WTC11 (cell line): ENCODE measurements at regions not wholly inside any gene's neighbourhood (a gene's known extent, or its start where the extent isn't known, plus 50 kb on each side); places are given as distances from the start of the nearest gene placed in this dataset.
A peak's percentile ranks its signal among the peaks of the same experiment; 100 is the strongest.
"Not testable (repeated sequence)": the region's sequence is repeated elsewhere in the genome, so short reads cannot be mapped to it uniquely, and the experiment has no call there.

ENCODE experiments used
- ATAC-seq: fragments of 200-7000 bp; cut with Tn5 transposase; 2 replicates; pipeline ENCODE4 v1.10.0; 2021; ENCODE audit warnings: mild to moderate bottlenecking, moderate library complexity
- CTCF ChIA-PET: fragments of 300-600 bp; sonication (Branson Sonifier 250); formaldehyde crosslinking; loops from one replicate; lab custom pipeline; 2021; ENCODE audit warnings: antibody characterized with exemption; lab: Charles Lee
- POLR2A ChIA-PET: fragments of 350-600 bp; sonication (Branson Sonifier 250); formaldehyde crosslinking; loops from one replicate; lab custom pipeline; 2021; ENCODE audit warnings: antibody characterized with exemption; lab: Charles Lee
- DNase-seq: peaks from one replicate; pipeline ENCODE4 v3.0.0; 2021; ENCODE audit warnings: low spot score
- H3K27ac Mint-ChIP-seq: 2 replicates; pipeline ENCODE4 v1.8.0; 2021; ENCODE audit warnings: mixed read lengths
- H3K27me3 Mint-ChIP-seq: 2 replicates; pipeline ENCODE4 v1.8.0; 2021; ENCODE audit warnings: low read depth, mild to moderate bottlenecking, moderate library complexity, mixed read lengths
- H3K36me3 Mint-ChIP-seq: 2 replicates; pipeline ENCODE4 v1.8.0; 2021; ENCODE audit warnings: mixed read lengths
- H3K4me1 Mint-ChIP-seq: 2 replicates; pipeline ENCODE4 v1.8.0; 2022; ENCODE audit warnings: mixed read lengths
- H3K4me3 Mint-ChIP-seq: 2 replicates; pipeline ENCODE4 v1.8.0; 2021; ENCODE audit warnings: mild to moderate bottlenecking, moderate library complexity, mixed read lengths
- H3K9me3 Mint-ChIP-seq: 2 replicates; pipeline ENCODE4 v1.8.0; 2021; ENCODE audit warnings: mixed read lengths
- CREB1 ChIP-seq: sonication (generic); formaldehyde crosslinking; IDR thresholded peaks from 2 replicates; pipeline ENCODE4 v1.8.0; 2023; ENCODE audit warnings: mild to moderate bottlenecking, missing genetic modification reagents
- CREM ChIP-seq: sonication (generic); formaldehyde crosslinking; IDR thresholded peaks from 2 replicates; pipeline ENCODE4 v1.8.1; 2022; ENCODE audit warnings: mild to moderate bottlenecking, missing genetic modification reagents, moderate library complexity
- ELF4 ChIP-seq: sonication (generic); formaldehyde crosslinking; IDR thresholded peaks from 2 replicates; pipeline ENCODE4 v1.8.1; 2022; ENCODE audit warnings: low read depth, mild to moderate bottlenecking, moderate library complexity, missing genetic modification reagents
- HMGA2 ChIP-seq: fragments of 250-450 bp; sonication (Bioruptor Pico); IDR thresholded peaks from 2 replicates; pipeline ENCODE4 v1.4.0; 2021; ENCODE audit warnings: mild to moderate bottlenecking, moderate library complexity
- IRF2 ChIP-seq: sonication (generic); formaldehyde crosslinking; IDR thresholded peaks from 2 replicates; pipeline ENCODE4 v1.8.0; 2022; ENCODE audit warnings: low read depth, missing genetic modification reagents, borderline replicate concordance
- JUN ChIP-seq: sonication (generic); formaldehyde crosslinking; IDR thresholded peaks from 2 replicates; pipeline ENCODE4 v1.8.0; 2023; ENCODE audit warnings: mild to moderate bottlenecking, missing genetic modification reagents
- NR1H2 ChIP-seq: sonication (generic); formaldehyde crosslinking; IDR thresholded peaks from 2 replicates; pipeline ENCODE4 v1.9.0; 2021; ENCODE audit warnings: mild to moderate bottlenecking, moderate library complexity, missing genetic modification reagents
- ZNF138 ChIP-seq: sonication (generic); formaldehyde crosslinking; conservative IDR thresholded peaks from 2 replicates; pipeline ENCODE4 v1.8.1; 2022; ENCODE audit warnings: mild to moderate bottlenecking, moderate library complexity, missing genetic modification reagents
- TF ChIP-seq, protein P1 (sequence below): sonication (generic); formaldehyde crosslinking; IDR thresholded peaks from 2 replicates; pipeline ENCODE4 v1.8.0; 2023; ENCODE audit warnings: missing genetic modification reagents
- TF ChIP-seq, protein P2 (sequence below): fragments of 200-600 bp; IDR thresholded peaks from 2 replicates; pipeline ENCODE4 v1.8.0; 2022; ENCODE audit warnings: antibody characterized with exemption
- TF ChIP-seq, protein P3 (sequence below): fragments of 250-450 bp; sonication (Bioruptor Pico); IDR thresholded peaks from 2 replicates; pipeline ENCODE4 v2.1.2; 2022; ENCODE audit warnings: mild to moderate bottlenecking, moderate library complexity
- TF ChIP-seq, protein P4 (sequence below): sonication (generic); formaldehyde crosslinking; IDR thresholded peaks from 2 replicates; pipeline ENCODE4 v1.8.1; 2023; ENCODE audit warnings: mild to moderate bottlenecking, missing genetic modification reagents, moderate library complexity

DNA sequence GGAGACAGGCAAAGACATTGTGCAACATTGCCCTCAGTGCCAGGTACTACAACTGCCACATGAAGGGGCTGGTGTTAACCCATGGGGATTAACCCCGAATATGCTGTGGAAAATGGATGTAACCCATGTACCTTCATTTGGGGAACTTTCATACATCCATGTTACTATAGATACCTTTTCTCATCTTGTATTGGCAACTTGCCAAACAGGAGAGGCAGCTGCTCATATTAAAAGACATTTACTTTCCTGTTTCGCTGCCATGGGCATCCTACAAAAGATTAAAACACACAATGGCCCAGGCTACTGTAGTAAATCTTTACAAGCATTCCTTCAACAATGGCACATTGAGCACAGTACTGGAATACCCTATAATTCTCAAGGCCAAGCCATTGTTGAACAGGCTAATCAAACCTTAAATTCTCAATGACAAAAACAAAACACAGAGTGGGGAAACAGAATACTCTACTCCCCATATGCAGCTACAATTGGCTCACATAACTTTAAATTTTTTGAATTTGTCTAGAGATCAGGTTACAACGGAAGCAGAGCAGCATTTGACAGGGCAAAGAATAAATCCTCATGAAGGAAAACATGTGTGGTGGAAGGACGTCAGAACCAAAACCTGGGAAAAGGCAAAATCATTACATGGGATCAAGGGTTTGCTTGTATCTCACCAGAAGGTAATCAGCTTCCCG lies 1723.5 kb upstream of the LRRTM1 start:
- peaks cover 31% of the 10 kb centered on the region for H3K36me3 Mint-ChIP-seq
- peaks cover 6% of the 10 kb centered on the region for H3K4me1 Mint-ChIP-seq
- ATAC-seq (no peak), DNase-seq (no peak)
- H3K4me3 Mint-ChIP-seq, result no peak overlapping the region
- no peaks in the 10 kb centered on the region; the same call in 1 of the 2 replicates for H3K27me3 Mint-ChIP-seq
- TF ChIP-seq CREM (CRISPR knock-in tag) (no peak), HMGA2 (CRISPR knock-in tag) (no peak), CREB1 (no peak), ELF4 (no peak), JUN (no peak)
- ChIA-PET CTCF (no interaction called here), POLR2A (no interaction called here)
- no peak overlapping the region for H3K27ac Mint-ChIP-seq
- H3K9me3 Mint-ChIP-seq, result peaks cover 56% of the 10 kb centered on the region

DNA sequence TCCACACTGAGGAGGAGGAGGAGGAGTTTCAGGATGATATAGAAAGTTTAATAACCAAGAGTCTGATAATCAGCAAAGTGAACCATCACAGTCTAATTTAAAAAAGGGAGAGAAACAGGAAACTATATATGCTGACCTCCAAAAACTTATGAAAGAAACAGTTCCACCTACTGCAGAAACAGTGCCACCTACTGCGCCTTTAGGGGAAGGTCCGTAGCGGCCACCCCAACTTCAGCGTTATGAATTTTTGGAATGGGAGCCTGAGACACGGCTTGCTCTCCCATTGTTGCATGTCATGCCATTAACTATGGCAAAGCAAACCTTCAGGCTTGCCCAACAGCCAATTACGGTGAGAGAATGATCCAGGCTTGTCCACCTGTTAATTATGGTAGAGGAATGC lies 1719.2 kb upstream of the LRRTM1 start:
- peaks cover 11% of the 10 kb centered on the region for H3K4me1 Mint-ChIP-seq
- ChIA-PET POLR2A (no interaction called here), CTCF (no interaction called here)
- DNase-seq, result peak; percentile 44
- peaks cover 35% of the 10 kb centered on the region for H3K9me3 Mint-ChIP-seq
- no peak overlapping the region for H3K4me3 Mint-ChIP-seq
- peaks cover 13% of the 10 kb centered on the region for H3K36me3 Mint-ChIP-seq
- peak; percentile 59; the same call in 1 of the 2 replicates for ATAC-seq
- H3K27ac Mint-ChIP-seq, result no peak overlapping the region
- TF ChIP-seq, protein P1, sequence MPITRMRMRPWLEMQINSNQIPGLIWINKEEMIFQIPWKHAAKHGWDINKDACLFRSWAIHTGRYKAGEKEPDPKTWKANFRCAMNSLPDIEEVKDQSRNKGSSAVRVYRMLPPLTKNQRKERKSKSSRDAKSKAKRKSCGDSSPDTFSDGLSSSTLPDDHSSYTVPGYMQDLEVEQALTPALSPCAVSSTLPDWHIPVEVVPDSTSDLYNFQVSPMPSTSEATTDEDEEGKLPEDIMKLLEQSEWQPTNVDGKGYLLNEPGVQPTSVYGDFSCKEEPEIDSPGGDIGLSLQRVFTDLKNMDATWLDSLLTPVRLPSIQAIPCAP, result no peak
- TF ChIP-seq, protein P2, sequence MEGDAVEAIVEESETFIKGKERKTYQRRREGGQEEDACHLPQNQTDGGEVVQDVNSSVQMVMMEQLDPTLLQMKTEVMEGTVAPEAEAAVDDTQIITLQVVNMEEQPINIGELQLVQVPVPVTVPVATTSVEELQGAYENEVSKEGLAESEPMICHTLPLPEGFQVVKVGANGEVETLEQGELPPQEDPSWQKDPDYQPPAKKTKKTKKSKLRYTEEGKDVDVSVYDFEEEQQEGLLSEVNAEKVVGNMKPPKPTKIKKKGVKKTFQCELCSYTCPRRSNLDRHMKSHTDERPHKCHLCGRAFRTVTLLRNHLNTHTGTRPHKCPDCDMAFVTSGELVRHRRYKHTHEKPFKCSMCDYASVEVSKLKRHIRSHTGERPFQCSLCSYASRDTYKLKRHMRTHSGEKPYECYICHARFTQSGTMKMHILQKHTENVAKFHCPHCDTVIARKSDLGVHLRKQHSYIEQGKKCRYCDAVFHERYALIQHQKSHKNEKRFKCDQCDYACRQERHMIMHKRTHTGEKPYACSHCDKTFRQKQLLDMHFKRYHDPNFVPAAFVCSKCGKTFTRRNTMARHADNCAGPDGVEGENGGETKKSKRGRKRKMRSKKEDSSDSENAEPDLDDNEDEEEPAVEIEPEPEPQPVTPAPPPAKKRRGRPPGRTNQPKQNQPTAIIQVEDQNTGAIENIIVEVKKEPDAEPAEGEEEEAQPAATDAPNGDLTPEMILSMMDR, result peak; percentile 57
- no peaks in the 10 kb centered on the region; the same call in 1 of the 2 replicates for H3K27me3 Mint-ChIP-seq

DNA sequence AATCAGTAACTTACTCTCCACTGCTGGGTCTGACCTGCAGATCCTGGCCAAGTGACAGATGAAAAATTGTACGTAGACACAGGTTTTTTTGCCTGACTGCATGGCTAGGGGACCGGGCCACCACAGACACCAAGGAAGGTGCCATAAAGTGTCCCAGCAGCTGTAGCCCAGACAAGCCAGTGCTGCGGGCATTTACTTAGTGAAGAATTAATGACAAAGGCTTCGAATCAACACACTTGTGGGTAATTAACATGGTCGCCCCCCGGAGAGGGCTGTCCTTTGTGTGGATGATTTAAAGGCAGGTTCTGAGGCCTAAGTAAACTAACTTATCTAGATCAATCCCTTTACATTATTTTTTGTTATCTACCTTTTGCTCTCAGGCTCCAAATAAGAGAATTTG lies 1709.1 kb upstream of the LRRTM1 start:
- POLR2A ChIA-PET, result no interaction called here
- Mint-ChIP-seq H3K36me3 (peaks cover 10% of the 10 kb centered on the region), H3K27me3 (peaks cover 7% of the 10 kb centered on the region), H3K4me3 (peak overlapping the region; percentile 56), H3K4me1 (peaks cover 23% of the 10 kb centered on the region), H3K9me3 (peaks cover 5% of the 10 kb centered on the region), H3K27ac (peak overlapping the region; percentile 79)
- CTCF ChIA-PET, result no interaction called here
- ATAC-seq (peak; percentile 99), DNase-seq (peak; percentile 66)
- TF ChIP-seq IRF2 (CRISPR knock-in tag), result no peak
- TF ChIP-seq, protein P3, sequence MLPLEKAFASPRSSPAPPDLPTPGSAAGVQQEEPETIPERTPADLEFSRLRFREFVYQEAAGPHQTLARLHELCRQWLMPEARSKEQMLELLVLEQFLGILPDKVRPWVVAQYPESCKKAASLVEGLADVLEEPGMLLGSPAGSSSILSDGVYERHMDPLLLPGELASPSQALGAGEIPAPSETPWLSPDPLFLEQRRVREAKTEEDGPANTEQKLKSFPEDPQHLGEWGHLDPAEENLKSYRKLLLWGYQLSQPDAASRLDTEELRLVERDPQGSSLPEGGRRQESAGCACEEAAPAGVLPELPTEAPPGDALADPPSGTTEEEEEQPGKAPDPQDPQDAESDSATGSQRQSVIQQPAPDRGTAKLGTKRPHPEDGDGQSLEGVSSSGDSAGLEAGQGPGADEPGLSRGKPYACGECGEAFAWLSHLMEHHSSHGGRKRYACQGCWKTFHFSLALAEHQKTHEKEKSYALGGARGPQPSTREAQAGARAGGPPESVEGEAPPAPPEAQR (CRISPR knock-in tag), result no peak
- TF ChIP-seq ZNF138 (CRISPR knock-in tag), result no peak
- TF ChIP-seq, protein P4, sequence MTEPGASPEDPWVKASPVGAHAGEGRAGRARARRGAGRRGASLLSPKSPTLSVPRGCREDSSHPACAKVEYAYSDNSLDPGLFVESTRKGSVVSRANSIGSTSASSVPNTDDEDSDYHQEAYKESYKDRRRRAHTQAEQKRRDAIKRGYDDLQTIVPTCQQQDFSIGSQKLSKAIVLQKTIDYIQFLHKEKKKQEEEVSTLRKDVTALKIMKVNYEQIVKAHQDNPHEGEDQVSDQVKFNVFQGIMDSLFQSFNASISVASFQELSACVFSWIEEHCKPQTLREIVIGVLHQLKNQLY (CRISPR knock-in tag), result no peak

DNA sequence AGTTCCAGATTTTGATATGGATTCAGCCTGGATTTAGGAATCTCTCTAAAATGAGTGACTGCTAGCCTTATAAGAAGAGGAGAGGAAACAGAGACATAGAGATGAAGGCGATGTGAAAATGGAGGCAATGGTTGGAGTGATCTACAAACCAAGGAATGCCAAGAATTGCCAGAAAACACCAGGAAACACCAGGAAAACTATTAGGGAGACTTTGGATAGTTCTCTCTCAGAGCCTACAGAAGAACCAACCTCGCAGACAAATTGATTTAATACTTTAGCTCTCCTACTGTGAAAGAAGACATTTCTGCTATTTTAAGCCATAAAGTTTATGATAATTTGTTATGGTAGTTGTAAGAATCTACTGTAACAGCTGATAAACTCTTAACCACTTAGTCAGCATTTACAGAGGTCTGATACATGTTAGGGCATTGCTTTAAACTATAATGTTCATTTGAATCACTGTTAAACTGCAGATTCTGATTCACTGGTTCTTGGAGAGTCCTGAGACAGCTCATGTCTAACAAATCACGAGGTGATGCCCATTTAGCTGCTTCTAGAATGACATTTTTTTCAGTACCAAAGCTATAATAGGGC lies 1702.6 kb upstream of the LRRTM1 start:
- Mint-ChIP-seq H3K27me3 (no peaks in the 10 kb centered on the region), H3K4me3 (no peak overlapping the region), H3K9me3 (peaks cover 8% of the 10 kb centered on the region), H3K36me3 (peaks cover 12% of the 10 kb centered on the region), H3K4me1 (peaks cover 60% of the 10 kb centered on the region), H3K27ac (peak overlapping the region; percentile 86)
- DNase-seq (no peak), ATAC-seq (peak; percentile 27; the same call in 1 of the 2 replicates)
- POLR2A ChIA-PET, result no interaction called here
- CTCF ChIA-PET, result no interaction called here
- TF ChIP-seq JUN, result no peak
- no peak for TF ChIP-seq NR1H2 (CRISPR knock-in tag)
- TF ChIP-seq, all 79 proteins: peak for 0

DNA sequence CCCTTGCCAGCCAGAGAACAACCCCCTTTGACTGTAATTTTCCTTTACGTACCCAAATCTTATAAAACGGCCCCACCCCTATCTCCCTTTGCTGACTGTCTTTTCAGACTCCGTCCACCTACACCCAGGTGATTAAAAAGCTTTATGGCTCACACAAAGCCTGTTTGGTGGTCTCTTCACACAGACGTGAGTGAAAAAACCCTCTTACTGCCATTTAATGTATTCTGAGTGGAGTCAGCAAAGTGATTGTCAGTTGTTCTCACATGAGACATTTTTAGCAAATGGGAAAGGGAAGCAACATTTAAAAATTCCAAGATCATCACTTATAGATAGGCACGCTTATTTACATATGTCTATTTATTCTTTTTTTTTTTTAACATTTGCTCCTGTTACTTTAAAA lies 1701.3 kb upstream of the LRRTM1 start:
- peaks cover 67% of the 10 kb centered on the region for H3K4me1 Mint-ChIP-seq
- peak; percentile 14 for ATAC-seq
- CTCF ChIA-PET, result interaction anchor here (0.6 kb wide), 1 partner anchor 258 kb away, joined by 3 read pairs; no protein-coding TSS in a partner anchor
- H3K9me3 Mint-ChIP-seq, POLR2A ChIA-PET, DNase-seq, H3K36me3 Mint-ChIP-seq, H3K27me3 Mint-ChIP-seq: not testable (repeated sequence)
- H3K4me3 Mint-ChIP-seq, result peak overlapping the region; percentile 41
- peak overlapping the region; percentile 99 for H3K27ac Mint-ChIP-seq
